Skeletal muscle satellite cell (primary cell): ENCODE measurements at regions not wholly inside any gene's neighbourhood (a gene's known extent, or its start where the extent isn't known, plus 50 kb on each side); places are given as distances from the start of the nearest gene placed in this dataset.
"Not testable (repeated sequence)": the region's sequence is repeated elsewhere in the genome, so short reads cannot be mapped to it uniquely, and the experiment has no call there.

Experiments
- H3K27me3 ChIP-seq: 2 replicates; pipeline ENCODE4 v1.7.0; 2013; ENCODE audit warnings: low read length; ENCODE audit not compliant: control insufficient read depth, insufficient read depth
- H3K36me3 ChIP-seq: 2 replicates; pipeline ENCODE4 v1.7.0; 2013; ENCODE audit warnings: mild to moderate bottlenecking, control low read depth, low read length; ENCODE audit not compliant: insufficient read depth
- H3K4me1 ChIP-seq: 2 replicates; pipeline ENCODE4 v1.7.0; 2013; ENCODE audit warnings: low read length; ENCODE audit not compliant: control insufficient read depth, insufficient read depth
- H3K4me2 ChIP-seq: 2 replicates; pipeline ENCODE4 v1.7.0; 2013; ENCODE audit warnings: mild to moderate bottlenecking, low read length
- H3K4me3 ChIP-seq: 2 replicates; pipeline ENCODE4 v1.7.0; 2013; ENCODE audit warnings: low read length
- H3K9ac ChIP-seq: 2 replicates; pipeline ENCODE4 v1.7.0; 2013; ENCODE audit warnings: mild to moderate bottlenecking, low read depth, low read length, moderate library complexity
- H3K9me3 ChIP-seq: replicated peaks from 2 replicates; pipeline ENCODE4 v1.7.0; 2013; ENCODE audit warnings: mild to moderate bottlenecking, control low read depth, low read length

- Histone ChIP-seq H3K4me3 (no peak overlapping the region), H3K4me1 (no peaks in the 10 kb centered on the region), H3K9me3 (no peaks in the 10 kb centered on the region), H3K4me2 (no peak overlapping the region), H3K27me3 (no peaks in the 10 kb centered on the region), H3K9ac (no peak overlapping the region), H3K36me3 (no peaks in the 10 kb centered on the region)
Measured at GRCh38 chr5:94102849-94103248, 361.4 kb upstream of the POU5F2 start.

GRCh38 chr5:94097384-94097783 lies 356.0 kb upstream of the POU5F2 start:
- not testable (repeated sequence) for H3K9ac ChIP-seq, H3K9me3 ChIP-seq, H3K27me3 ChIP-seq, H3K36me3 ChIP-seq, H3K4me3 ChIP-seq, H3K4me2 ChIP-seq, H3K4me1 ChIP-seq

DNA sequence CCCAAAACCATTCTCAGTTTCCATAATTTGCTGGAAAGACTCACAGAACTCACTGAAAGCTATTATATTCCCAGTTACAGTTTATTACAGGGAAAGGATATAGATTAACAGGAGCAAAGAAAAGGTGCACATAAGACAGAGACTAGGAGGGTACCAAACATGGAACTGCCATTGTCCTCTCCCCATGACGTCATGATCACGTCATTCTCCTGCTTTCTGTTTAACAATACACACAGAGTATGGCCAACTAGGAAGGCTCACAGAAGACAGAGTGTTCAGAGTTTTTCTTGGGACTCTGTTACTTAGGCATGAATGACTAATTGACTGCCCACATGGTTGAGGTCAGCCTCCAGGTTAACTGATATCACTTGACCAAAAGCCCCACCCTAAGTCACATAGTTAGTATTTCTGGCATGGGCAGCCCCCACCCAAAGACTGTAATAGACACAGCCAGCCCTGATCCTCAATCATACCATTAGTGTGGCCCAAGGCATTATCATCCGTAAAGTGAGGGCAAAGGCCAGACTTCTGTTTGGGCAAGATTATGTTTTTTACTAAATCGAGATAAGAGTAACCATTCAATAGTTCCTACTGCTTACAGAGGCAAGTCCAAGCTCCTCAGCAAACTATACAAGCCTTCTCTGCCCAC lies 353.5 kb upstream of the POU5F2 start:
- no peaks in the 10 kb centered on the region for H3K36me3 ChIP-seq
- H3K4me3 ChIP-seq = no peak overlapping the region
- H3K9me3 ChIP-seq = no peaks in the 10 kb centered on the region
- peaks cover 6% of the 10 kb centered on the region for H3K4me1 ChIP-seq
- no peaks in the 10 kb centered on the region for H3K27me3 ChIP-seq
- H3K4me2 ChIP-seq = no peak overlapping the region
- H3K9ac ChIP-seq = no peak overlapping the region

- Histone ChIP-seq H3K36me3 (no peaks in the 10 kb centered on the region), H3K9ac (no peak overlapping the region), H3K4me3 (no peak overlapping the region), H3K4me2 (no peak overlapping the region), H3K4me1 (peaks cover 6% of the 10 kb centered on the region), H3K27me3 (no peaks in the 10 kb centered on the region), H3K9me3 (no peaks in the 10 kb centered on the region)
Measured at GRCh38 chr5:94093300-94093699, 351.9 kb upstream of the POU5F2 start.

- not testable (repeated sequence) for H3K9ac ChIP-seq, H3K9me3 ChIP-seq, H3K36me3 ChIP-seq, H3K4me3 ChIP-seq, H3K4me1 ChIP-seq, H3K4me2 ChIP-seq, H3K27me3 ChIP-seq
Measured at GRCh38 chr5:94086635-94087034, 345.2 kb upstream of the POU5F2 start.

DNA sequence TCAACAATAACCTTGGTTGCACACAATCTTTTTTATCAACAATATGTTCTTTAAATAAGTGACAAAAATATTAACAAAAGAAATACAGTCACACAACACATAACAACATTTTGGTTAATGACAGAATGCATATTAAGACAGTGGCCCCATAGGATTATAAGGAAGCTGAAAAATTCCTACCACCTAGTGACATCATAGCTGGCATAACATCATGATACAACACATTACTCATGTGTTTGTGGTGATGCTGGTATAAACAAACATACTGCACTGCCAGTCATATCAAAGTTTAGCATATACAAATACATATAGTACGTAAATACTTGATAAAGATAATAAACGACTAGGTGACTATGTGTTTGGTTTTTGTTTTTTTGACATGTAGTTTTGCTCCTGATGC lies 344.8 kb upstream of the POU5F2 start:
- Histone ChIP-seq H3K27me3 (no peaks in the 10 kb centered on the region), H3K9me3 (no peaks in the 10 kb centered on the region), H3K4me2 (no peak overlapping the region), H3K4me3 (no peak overlapping the region), H3K4me1 (no peaks in the 10 kb centered on the region), H3K36me3 (no peaks in the 10 kb centered on the region), H3K9ac (no peak overlapping the region)

DNA sequence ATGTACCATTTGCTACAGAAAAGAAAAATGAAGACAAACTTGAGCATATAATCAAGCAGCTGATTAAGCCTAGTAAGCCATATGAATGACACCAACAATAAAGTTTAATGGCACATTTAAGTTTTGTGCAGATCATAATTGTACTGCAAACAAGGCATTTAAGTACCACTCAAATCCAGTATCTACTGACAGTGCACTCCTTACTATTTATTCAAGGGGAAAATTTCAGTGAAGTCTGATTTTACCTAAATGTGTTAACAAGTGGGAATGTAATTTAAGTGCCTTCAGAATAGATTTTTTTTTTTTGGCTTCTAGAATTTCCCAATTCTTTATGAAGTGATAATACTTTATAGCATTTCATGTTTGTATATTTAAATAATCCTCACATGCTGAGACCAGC lies 341.0 kb upstream of the POU5F2 start:
- no peak overlapping the region for H3K4me3 ChIP-seq
- no peaks in the 10 kb centered on the region for H3K9me3 ChIP-seq
- no peak overlapping the region for H3K4me2 ChIP-seq
- no peaks in the 10 kb centered on the region for H3K36me3 ChIP-seq
- no peaks in the 10 kb centered on the region for H3K27me3 ChIP-seq
- no peaks in the 10 kb centered on the region for H3K4me1 ChIP-seq
- H3K9ac ChIP-seq = no peak overlapping the region

- Histone ChIP-seq H3K4me3 (no peak overlapping the region), H3K4me1 (no peaks in the 10 kb centered on the region)
Measured at GRCh38 chr5:94081088-94081487, 339.7 kb upstream of the POU5F2 start.

DNA sequence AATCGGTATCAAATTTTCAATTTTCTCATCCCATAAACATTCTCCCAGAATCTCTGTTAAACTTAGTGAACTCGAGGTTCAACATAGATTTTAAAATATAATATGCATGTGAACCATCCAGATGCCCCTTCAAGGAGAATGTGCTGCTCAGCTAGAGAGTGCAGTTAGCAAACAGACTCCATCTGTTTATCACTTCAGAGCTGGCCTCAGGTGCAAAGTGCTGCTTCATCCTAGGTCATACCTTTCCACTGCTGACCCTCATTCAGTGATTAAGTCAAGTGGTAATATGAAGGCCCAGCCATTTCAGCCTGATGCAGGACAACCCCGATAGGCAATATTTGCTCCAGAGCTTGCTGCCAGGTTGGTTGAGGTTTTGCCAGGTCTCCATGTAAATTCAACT lies 339.0 kb upstream of the POU5F2 start:
- no peaks in the 10 kb centered on the region for H3K9me3 ChIP-seq
- H3K4me3 ChIP-seq = no peak overlapping the region

More at GRCh38 chr5:94081088-94081487, 339.7 kb upstream of the POU5F2 start:
- Histone ChIP-seq H3K9ac (no peak overlapping the region), H3K9me3 (no peaks in the 10 kb centered on the region), H3K27me3 (no peaks in the 10 kb centered on the region), H3K4me2 (no peak overlapping the region), H3K36me3 (no peaks in the 10 kb centered on the region)

GRCh38 chr5:94072116-94072515 lies 330.7 kb upstream of the POU5F2 start:
- H3K4me2 ChIP-seq = no peak overlapping the region
- no peak overlapping the region for H3K9ac ChIP-seq
- H3K27me3 ChIP-seq = no peaks in the 10 kb centered on the region
- no peaks in the 10 kb centered on the region for H3K9me3 ChIP-seq
- H3K4me1 ChIP-seq = no peaks in the 10 kb centered on the region
- no peak overlapping the region for H3K4me3 ChIP-seq
- no peaks in the 10 kb centered on the region for H3K36me3 ChIP-seq

More for the DNA sequence above, 339.0 kb upstream of the POU5F2 start:
- Histone ChIP-seq H3K4me1 (no peaks in the 10 kb centered on the region), H3K9ac (no peak overlapping the region), H3K4me2 (no peak overlapping the region), H3K36me3 (no peaks in the 10 kb centered on the region), H3K27me3 (no peaks in the 10 kb centered on the region)

GRCh38 chr5:94066437-94067207 lies 325.2 kb upstream of the POU5F2 start:
- Histone ChIP-seq H3K9ac (no peak overlapping the region), H3K4me3 (no peak overlapping the region), H3K36me3 (no peaks in the 10 kb centered on the region), H3K9me3 (peaks cover 3% of the 10 kb centered on the region), H3K4me1 (no peaks in the 10 kb centered on the region), H3K4me2 (no peak overlapping the region), H3K27me3 (no peaks in the 10 kb centered on the region)

GRCh38 chr5:94064025-94064424 lies 322.6 kb upstream of the POU5F2 start:
- H3K4me1 ChIP-seq = no peaks in the 10 kb centered on the region
- H3K9me3 ChIP-seq = peaks cover 3% of the 10 kb centered on the region
- H3K27me3 ChIP-seq = no peaks in the 10 kb centered on the region
- no peak overlapping the region for H3K9ac ChIP-seq
- H3K4me3 ChIP-seq = no peak overlapping the region
- no peak overlapping the region for H3K4me2 ChIP-seq
- no peaks in the 10 kb centered on the region for H3K36me3 ChIP-seq
